Naive B cell (primary cell): ENCODE measurements at regions not wholly inside any gene's neighbourhood (a gene's known extent, or its start where the extent isn't known, plus 50 kb on each side); places are given as distances from the start of the nearest gene placed in this dataset.
"Not testable (repeated sequence)": the region's sequence is repeated elsewhere in the genome, so short reads cannot be mapped to it uniquely, and the experiment has no call there.

Experiments
- ATAC-seq, 2 donors: fragments of 150-1000 bp; cut with Tn5 transposase; 2 replicates each; pipeline ENCODE4 v1.10.0; 2021; ENCODE audit warnings: low read depth in 2 of 2, mild to moderate bottlenecking in 2 of 2, moderate library complexity in 2 of 2
- DNase-seq: peaks from one replicate; pipeline ENCODE4 v3.0.0; 2022
- H3K27ac Mint-ChIP-seq, 6 donors: one replicate each; pipeline ENCODE4 v1.8.0; 2020 to 2022; ENCODE audit warnings: mild to moderate bottlenecking in 6 of 6, mixed read lengths in 6 of 6, moderate library complexity in 5 of 6, inconsistent platforms in 2 of 6
- H3K27me3 Mint-ChIP-seq, 3 donors: one replicate each; pipeline ENCODE4 v1.8.0; 2021 to 2022; ENCODE audit warnings: mixed read lengths in 3 of 3, mild to moderate bottlenecking in 1 of 3
- H3K36me3 Mint-ChIP-seq, 2 donors: one replicate each; pipeline ENCODE4 v1.8.0; 2020 to 2022; ENCODE audit warnings: mixed read lengths in 2 of 2, inconsistent platforms in 1 of 2, mild to moderate bottlenecking in 1 of 2
- H3K4me1 Mint-ChIP-seq, 3 donors: one replicate each; pipeline ENCODE4 v1.8.0; 2020 to 2022; ENCODE audit warnings: mixed read lengths in 3 of 3, inconsistent platforms in 1 of 3, mild to moderate bottlenecking in 1 of 3, moderate library complexity in 1 of 3
- H3K4me3 Mint-ChIP-seq, 8 donors: one replicate each; pipeline ENCODE4 v1.8.0; 2020 to 2022; ENCODE audit warnings: mild to moderate bottlenecking in 8 of 8, mixed read lengths in 8 of 8, moderate library complexity in 8 of 8, inconsistent platforms in 2 of 8
- H3K9me3 Mint-ChIP-seq, 7 donors: one replicate each; pipeline ENCODE4 v1.8.0; 2020 to 2022; ENCODE audit warnings: mixed read lengths in 7 of 7, mild to moderate bottlenecking in 5 of 7, inconsistent platforms in 2 of 7, moderate library complexity in 1 of 7

GRCh38 chr2:35741556-35741955 is 614.0 kb upstream of the CRIM1 start:
- no peaks in the 10 kb centered on the region for H3K27me3 Mint-ChIP-seq
- no peaks in the 10 kb centered on the region for H3K4me1 Mint-ChIP-seq
- no peak overlapping the region for H3K27ac Mint-ChIP-seq
- no peak overlapping the region for H3K4me3 Mint-ChIP-seq
- peaks cover 0 to 5% of the 10 kb centered on the region in 2 donors for H3K36me3 Mint-ChIP-seq
- ATAC-seq: no peak
- no peak for DNase-seq
- peaks cover 3 to 26% (median 8%) of the 10 kb centered on the region in 7 donors for H3K9me3 Mint-ChIP-seq

DNA sequence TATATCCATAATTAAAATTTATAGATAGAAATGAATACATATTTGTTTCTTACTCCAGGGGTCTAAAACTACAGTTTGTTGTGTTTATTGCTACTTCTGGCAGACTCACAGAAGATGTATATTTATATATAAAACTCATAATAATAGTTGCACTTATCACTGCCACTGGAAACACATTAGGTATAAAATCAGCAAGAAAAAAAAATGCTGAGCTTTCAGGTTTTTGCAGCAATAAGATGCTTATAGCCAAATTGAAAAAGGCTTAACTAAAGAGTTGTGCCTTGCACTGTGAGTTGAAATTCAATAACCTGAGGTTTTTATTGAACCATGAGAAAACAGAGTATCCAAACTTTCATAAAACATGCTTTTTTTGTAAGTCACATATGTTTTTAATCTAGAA is 623.9 kb upstream of the CRIM1 start:
- Mint-ChIP-seq H3K36me3 (no peaks in the 10 kb centered on the region), H3K9me3 (peaks cover 0 to 6% (median 0%) of the 10 kb centered on the region in 7 donors), H3K4me3 (no peak overlapping the region), H3K27ac (no peak overlapping the region), H3K27me3 (no peaks in the 10 kb centered on the region), H3K4me1 (no peaks in the 10 kb centered on the region)
- ATAC-seq (no peak), DNase-seq (no peak)

- no peak for DNase-seq
- H3K27me3 Mint-ChIP-seq: no peaks in the 10 kb centered on the region
- no peaks in the 10 kb centered on the region for H3K4me1 Mint-ChIP-seq
- H3K4me3 Mint-ChIP-seq: no peak overlapping the region
- H3K36me3 Mint-ChIP-seq: no peaks in the 10 kb centered on the region
- peaks cover 0 to 2% (median 0%) of the 10 kb centered on the region in 7 donors for H3K9me3 Mint-ChIP-seq
- ATAC-seq: no peak
- no peak overlapping the region for H3K27ac Mint-ChIP-seq
These were observed 640.7 kb upstream of the CRIM1 start for GRCh38 chr2:35714883-35715282.

DNA sequence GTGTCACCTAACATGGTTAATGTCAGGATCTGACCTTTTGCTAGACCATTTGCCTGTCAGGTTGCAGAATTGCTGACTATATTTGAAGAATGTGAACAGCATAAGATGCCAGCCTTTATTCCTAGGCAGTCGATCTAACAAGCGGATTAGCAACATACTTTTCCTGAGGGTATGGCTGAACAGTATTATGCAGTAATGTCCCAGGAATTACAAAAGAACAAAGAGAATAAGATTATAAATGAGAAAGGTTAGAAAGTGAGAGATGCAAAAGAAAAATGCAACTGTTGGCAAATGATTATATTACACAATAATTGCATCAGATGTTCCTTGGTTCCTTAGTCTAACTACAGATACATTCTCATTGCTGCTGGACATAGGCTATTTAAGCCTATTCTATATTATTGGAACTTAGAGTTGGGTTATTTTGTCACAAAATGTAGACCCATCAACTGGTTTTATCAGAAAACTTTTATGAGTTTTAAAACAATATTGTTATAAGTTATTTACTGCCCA is 647.1 kb upstream of the CRIM1 start:
- Mint-ChIP-seq H3K9me3 (peaks cover 0 to 2% (median 0%) of the 10 kb centered on the region in 7 donors), H3K27me3 (no peaks in the 10 kb centered on the region), H3K27ac (no peak overlapping the region), H3K36me3 (no peaks in the 10 kb centered on the region), H3K4me1 (no peaks in the 10 kb centered on the region), H3K4me3 (no peak overlapping the region)
- DNase-seq (no peak), ATAC-seq (no peak)

DNA sequence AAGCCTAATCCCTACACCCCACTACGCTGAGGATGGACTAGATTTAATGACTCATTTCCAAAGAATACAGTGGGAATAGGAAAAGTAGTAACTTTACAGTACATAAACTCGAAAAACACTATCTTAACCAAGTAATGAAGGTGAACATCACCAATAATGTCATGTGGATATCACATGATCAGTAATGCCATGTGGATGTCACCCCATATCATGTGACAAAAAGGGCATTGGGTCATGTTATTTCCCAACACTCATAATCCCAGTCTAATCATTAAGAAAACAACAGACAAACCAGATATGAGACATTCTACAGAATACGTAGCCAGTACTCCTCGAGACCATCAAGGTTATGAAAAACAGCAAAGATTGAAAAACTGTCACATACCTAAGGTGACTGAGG is 667.3 kb upstream of the CRIM1 start:
- no peaks in the 10 kb centered on the region for H3K36me3 Mint-ChIP-seq
- DNase-seq: no peak
- H3K27me3 Mint-ChIP-seq: no peaks in the 10 kb centered on the region
- no peak for ATAC-seq
- no peak overlapping the region for H3K27ac Mint-ChIP-seq
- peaks cover 0 to 2% (median 0%) of the 10 kb centered on the region in 7 donors for H3K9me3 Mint-ChIP-seq
- H3K4me1 Mint-ChIP-seq: no peaks in the 10 kb centered on the region
- no peak overlapping the region for H3K4me3 Mint-ChIP-seq

DNA sequence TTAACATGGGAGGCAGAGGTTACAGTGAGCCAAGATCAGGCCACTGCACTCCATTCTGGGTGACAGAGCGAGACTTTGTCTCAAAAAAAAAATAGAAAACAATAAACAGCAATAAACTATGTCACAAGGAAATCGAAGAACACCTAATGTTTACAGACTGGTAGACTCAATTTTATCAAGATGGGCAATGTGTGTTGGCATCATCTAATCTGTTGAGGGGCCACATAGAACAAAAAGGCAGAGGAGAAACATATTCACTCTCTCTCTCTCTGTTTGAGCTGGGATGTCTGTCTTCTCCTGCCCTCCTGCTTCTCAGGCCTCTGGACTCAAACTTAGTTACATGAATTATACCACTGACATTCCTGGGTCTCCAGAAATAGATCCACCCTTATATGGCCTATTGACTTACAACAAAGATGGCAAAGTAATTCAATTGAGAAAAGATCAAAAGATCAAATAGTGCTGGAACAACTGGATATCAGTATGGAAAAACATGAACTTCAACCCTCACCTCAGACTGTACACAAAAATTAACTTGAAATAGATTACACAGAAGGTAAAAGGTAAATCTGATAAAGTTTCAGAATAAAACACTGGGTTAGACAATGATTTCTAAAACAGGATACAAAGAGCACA is 703.8 kb upstream of the CRIM1 start:
- Mint-ChIP-seq H3K27me3 (no peaks in the 10 kb centered on the region), H3K9me3 (peaks cover 0 to 3% (median 2%) of the 10 kb centered on the region in 7 donors), H3K27ac (no peak overlapping the region), H3K4me3 (no peak overlapping the region), H3K4me1 (no peaks in the 10 kb centered on the region), H3K36me3 (no peaks in the 10 kb centered on the region)
- DNase-seq (no peak), ATAC-seq (no peak)

DNA sequence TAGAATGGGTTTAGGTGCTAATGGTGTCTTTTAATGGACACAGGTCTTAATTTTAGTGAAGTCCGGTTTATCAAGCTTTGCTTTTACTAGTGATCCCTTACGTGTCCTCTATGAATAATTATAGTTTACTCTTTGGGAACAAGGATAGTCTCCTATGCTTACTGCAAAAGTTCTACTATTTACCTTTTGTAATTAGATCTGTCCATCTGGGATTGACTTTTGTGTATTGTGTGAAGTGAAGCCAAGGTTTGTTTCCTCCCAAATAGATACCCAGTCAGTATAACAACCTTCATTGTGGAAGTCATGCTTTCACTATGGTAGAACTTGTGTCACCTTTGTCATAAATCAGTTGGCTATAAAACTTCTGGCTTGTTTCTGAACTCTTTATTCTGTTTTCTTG is 740.9 kb upstream of the CRIM1 start:
- no peak overlapping the region for H3K27ac Mint-ChIP-seq
- H3K27me3 Mint-ChIP-seq: no peaks in the 10 kb centered on the region
- H3K4me1 Mint-ChIP-seq: no peaks in the 10 kb centered on the region
- ATAC-seq (no peak), DNase-seq (no peak)
- no peaks in the 10 kb centered on the region for H3K36me3 Mint-ChIP-seq
- H3K9me3 Mint-ChIP-seq: no peaks in the 10 kb centered on the region
- H3K4me3 Mint-ChIP-seq: no peak overlapping the region

GRCh38 chr2:35606394-35606793 is 749.2 kb upstream of the CRIM1 start:
- ATAC-seq: no peak
- no peak overlapping the region for H3K4me3 Mint-ChIP-seq

GRCh38 chr2:35598310-35598709 is 757.3 kb upstream of the CRIM1 start:
- ATAC-seq: no peak
- peaks cover 4 to 29% (median 12%) of the 10 kb centered on the region in 7 donors for H3K9me3 Mint-ChIP-seq
- H3K27me3 Mint-ChIP-seq: no peaks in the 10 kb centered on the region
- H3K4me3 Mint-ChIP-seq: no peak overlapping the region
- no peaks in the 10 kb centered on the region for H3K36me3 Mint-ChIP-seq
- H3K4me1 Mint-ChIP-seq: no peaks in the 10 kb centered on the region
- no peak for DNase-seq
- no peak overlapping the region for H3K27ac Mint-ChIP-seq

More at GRCh38 chr2:35606394-35606793, 749.2 kb upstream of the CRIM1 start:
- Mint-ChIP-seq H3K4me1 (no peaks in the 10 kb centered on the region), H3K27me3 (no peaks in the 10 kb centered on the region), H3K27ac (no peak overlapping the region), H3K36me3 (no peaks in the 10 kb centered on the region), H3K9me3 (peaks cover 0 to 4% (median 0%) of the 10 kb centered on the region in 7 donors)
- DNase-seq: no peak

DNA sequence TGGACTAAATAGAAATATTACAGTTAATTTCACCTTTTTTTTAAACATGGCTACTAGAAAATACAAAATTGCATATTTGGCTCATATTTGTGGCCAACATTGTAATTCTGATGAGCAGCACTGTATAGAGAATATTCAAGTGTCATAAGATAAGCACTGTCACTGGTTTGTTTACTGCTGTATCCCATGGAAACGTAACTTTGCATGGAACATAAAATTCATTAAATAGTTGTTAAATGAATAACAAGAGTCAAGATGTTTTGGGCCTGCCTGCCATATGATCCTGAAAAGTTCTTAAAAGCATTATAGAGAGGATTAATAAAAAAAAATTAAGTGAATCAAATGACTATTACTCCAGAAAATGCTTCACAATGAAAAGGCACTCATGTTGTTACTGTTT is 763.7 kb upstream of the CRIM1 start:
- Mint-ChIP-seq H3K36me3 (no peaks in the 10 kb centered on the region), H3K27me3 (no peaks in the 10 kb centered on the region), H3K27ac (no peak overlapping the region), H3K4me1 (no peaks in the 10 kb centered on the region), H3K9me3 (peaks cover 2 to 26% (median 5%) of the 10 kb centered on the region in 7 donors), H3K4me3 (no peak overlapping the region)
- DNase-seq (no peak), ATAC-seq (no peak)

DNA sequence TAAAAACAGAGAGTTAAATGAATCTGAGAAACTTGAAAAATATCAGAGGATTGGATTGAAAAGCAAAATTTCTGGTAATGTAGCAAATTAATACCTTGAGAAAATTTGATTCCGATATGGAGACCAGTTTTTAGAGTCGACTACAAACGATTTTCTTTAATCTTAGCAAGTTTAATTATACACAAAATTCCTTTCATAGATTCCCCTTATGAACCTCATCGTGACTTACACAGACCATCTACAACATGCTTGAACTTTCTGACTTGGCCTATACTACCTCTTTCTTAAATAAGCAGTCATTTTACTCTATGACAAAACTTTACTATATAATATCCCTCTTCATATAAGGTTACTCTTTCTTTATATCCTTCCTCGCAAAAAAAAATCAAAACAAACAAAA is 769.6 kb upstream of the CRIM1 start:
- DNase-seq (no peak), ATAC-seq (no peak)
- no peaks in the 10 kb centered on the region for H3K4me1 Mint-ChIP-seq
- H3K36me3 Mint-ChIP-seq: no peaks in the 10 kb centered on the region
- no peaks in the 10 kb centered on the region for H3K27me3 Mint-ChIP-seq
- no peak overlapping the region for H3K27ac Mint-ChIP-seq
- peaks cover 5 to 33% (median 11%) of the 10 kb centered on the region in 7 donors for H3K9me3 Mint-ChIP-seq
- H3K4me3 Mint-ChIP-seq: no peak overlapping the region

DNA sequence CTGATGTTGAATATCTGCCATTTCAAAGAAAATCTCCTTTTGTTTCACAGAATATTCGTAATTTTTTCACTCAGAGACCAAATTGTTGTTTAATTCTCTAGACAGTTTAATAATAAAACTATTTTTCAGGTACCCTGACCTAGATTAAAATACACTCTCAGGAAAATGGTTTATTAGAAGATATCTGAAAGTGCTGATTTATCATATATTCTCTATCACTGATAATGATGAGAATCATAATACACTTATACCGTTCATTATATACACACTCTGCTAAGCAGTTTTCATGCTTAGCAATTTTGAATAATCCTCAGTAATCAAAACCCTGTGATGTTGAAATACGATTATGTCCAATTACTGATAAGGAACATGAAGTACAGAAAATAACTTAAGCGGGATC is 772.9 kb upstream of the CRIM1 start:
- Mint-ChIP-seq H3K36me3 (no peaks in the 10 kb centered on the region), H3K9me3 (peaks cover 4 to 27% (median 14%) of the 10 kb centered on the region in 7 donors), H3K27me3 (no peaks in the 10 kb centered on the region), H3K27ac (no peak overlapping the region), H3K4me1 (no peaks in the 10 kb centered on the region), H3K4me3 (no peak overlapping the region)
- ATAC-seq (no peak), DNase-seq (no peak)

DNA sequence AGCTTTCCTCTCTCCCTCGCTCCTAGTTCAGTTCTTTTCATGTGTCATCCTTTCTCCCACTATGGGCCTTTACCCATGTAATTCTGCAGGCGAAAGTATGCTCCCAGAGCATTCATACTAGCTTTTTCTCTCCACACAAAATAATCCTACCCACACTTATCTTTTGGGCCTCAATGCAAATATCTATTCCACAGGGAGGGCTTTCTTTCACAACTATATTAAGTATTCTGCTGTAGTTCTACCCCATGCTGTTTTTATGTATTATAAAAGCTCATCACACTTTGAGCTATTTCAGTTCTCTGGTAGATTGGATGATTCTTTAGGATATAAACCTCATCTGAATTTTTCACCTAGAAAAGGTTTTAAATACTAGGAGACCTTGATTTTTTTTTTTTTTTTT is 774.6 kb upstream of the CRIM1 start:
- Mint-ChIP-seq H3K9me3 (peaks cover 3 to 16% (median 4%) of the 10 kb centered on the region in 7 donors), H3K4me1 (no peaks in the 10 kb centered on the region), H3K36me3 (no peaks in the 10 kb centered on the region), H3K4me3 (no peak overlapping the region), H3K27ac (no peak overlapping the region), H3K27me3 (no peaks in the 10 kb centered on the region)
- ATAC-seq: no peak
- no peak for DNase-seq

GRCh38 chr2:35568574-35568973 is 787.0 kb upstream of the CRIM1 start:
- H3K27ac Mint-ChIP-seq, H3K4me1 Mint-ChIP-seq: not testable (repeated sequence)

GRCh38 chr2:35562488-35562887 is 793.1 kb upstream of the CRIM1 start:
- no peaks in the 10 kb centered on the region for H3K27me3 Mint-ChIP-seq
- no peaks in the 10 kb centered on the region for H3K4me1 Mint-ChIP-seq
- no peak for DNase-seq
- no peak overlapping the region for H3K4me3 Mint-ChIP-seq
- H3K9me3 Mint-ChIP-seq: peaks cover 0 to 10% (median 6%) of the 10 kb centered on the region in 7 donors
- no peaks in the 10 kb centered on the region for H3K36me3 Mint-ChIP-seq
- ATAC-seq: no peak
- H3K27ac Mint-ChIP-seq: no peak overlapping the region

More at GRCh38 chr2:35568574-35568973, 787.0 kb upstream of the CRIM1 start:
- H3K9me3 Mint-ChIP-seq: peaks cover 5 to 16% (median 9%) of the 10 kb centered on the region in 7 donors
- not testable (repeated sequence) for H3K36me3 Mint-ChIP-seq, DNase-seq, H3K4me3 Mint-ChIP-seq, H3K27me3 Mint-ChIP-seq, ATAC-seq
